PC-3 (cell line): ENCODE measurements at regions not wholly inside any gene's neighbourhood (a gene's known extent, or its start where the extent isn't known, plus 50 kb on each side); places are given as distances from the start of the nearest gene placed in this dataset.

Source experiments
- CTCF ChIP-seq: fragments of 300-600 bp; sonication (generic); conservative IDR thresholded peaks from 2 replicates; pipeline ENCODE4 v1.5.1; 2017; ENCODE audit warnings: antibody characterized with exemption, low read depth, mild to moderate bottlenecking, low read length
- EZH2 ChIP-seq: fragments of 300-600 bp; sonication (generic); IDR thresholded peaks from one replicate; pipeline ENCODE4 v1.6.1; 2017; ENCODE audit warnings: antibody characterized with exemption, mild to moderate bottlenecking, low read length; ENCODE audit not compliant: unreplicated experiment
- EZH2phosphoT487 ChIP-seq: fragments of 300-600 bp; sonication (generic); IDR thresholded peaks from 2 replicates; pipeline ENCODE4 v1.6.1; 2018; ENCODE audit warnings: mild to moderate bottlenecking, antibody characterized with exemption, low read length, borderline replicate concordance

- TF ChIP-seq EZH2 (no peak), CTCF (no peak), EZH2phosphoT487 (no peak)
Measured at GRCh38 chr1:189921613-189922012, 556.1 kb downstream of the BRINP3 start.
